ENCODE measurements at regions not wholly inside any gene's neighbourhood (a gene's known extent, or its start where the extent isn't known, plus 50 kb on each side); places are given as distances from the start of the nearest gene placed in this dataset.
"Not testable (repeated sequence)": the region's sequence is repeated elsewhere in the genome, so short reads cannot be mapped to it uniquely, and the experiment has no call there.

- DNase-seq (ENCODE audit: low read depth) = no peak
These were observed 55.1 kb downstream of the ID4 start for GRCh38 chr6:19892260-19892659.

GRCh38 chr6:19895866-19896692, 58.9 kb downstream of the ID4 start:
- DNase-seq (ENCODE audit: low read depth) = no peak

GRCh38 chr6:19896693-19897010, 59.5 kb downstream of the ID4 start:
- no peak for DNase-seq (ENCODE audit: low read depth)

- no peak for DNase-seq (ENCODE audit: low read depth)
These were observed 61.1 kb downstream of the ID4 start for GRCh38 chr6:19898141-19898740.

- DNase-seq (ENCODE audit: low read depth) = no peak
These were observed 65.0 kb downstream of the ID4 start for GRCh38 chr6:19902201-19902600.

- not testable (repeated sequence) for DNase-seq (ENCODE audit: low read depth)
These were observed 67.2 kb downstream of the ID4 start for GRCh38 chr6:19904408-19904807.

- no peak for DNase-seq (ENCODE audit: low read depth)
These were observed 68.4 kb downstream of the ID4 start for GRCh38 chr6:19905584-19905983.

- no peak for DNase-seq (ENCODE audit: low read depth)
These were observed 69.0 kb downstream of the ID4 start for GRCh38 chr6:19906171-19906570.

- DNase-seq (ENCODE audit: low read depth) = no peak
These were observed 74.1 kb downstream of the ID4 start for GRCh38 chr6:19911223-19911622.

GRCh38 chr6:19918436-19918835, 81.3 kb downstream of the ID4 start:
- no peak for DNase-seq (ENCODE audit: low read depth)

- no peak for DNase-seq (ENCODE audit: low read depth)
These were observed 84.6 kb downstream of the ID4 start for GRCh38 chr6:19921786-19922185.

GRCh38 chr6:19925533-19925932, 88.4 kb downstream of the ID4 start:
- DNase-seq (ENCODE audit: low read depth) = no peak

GRCh38 chr6:19928461-19928860, 91.3 kb downstream of the ID4 start:
- no peak for DNase-seq (ENCODE audit: low read depth)

GRCh38 chr6:19929312-19929711, 92.1 kb downstream of the ID4 start:
- DNase-seq (ENCODE audit: low read depth) = no peak

GRCh38 chr6:19934996-19935591, 97.9 kb downstream of the ID4 start:
- no peak for DNase-seq (ENCODE audit: low read depth)

GRCh38 chr6:19939321-19939720, 102.2 kb downstream of the ID4 start:
- not testable (repeated sequence) for DNase-seq (ENCODE audit: low read depth)

- DNase-seq (ENCODE audit: low read depth) = not testable (repeated sequence)
These were observed 102.8 kb downstream of the ID4 start for GRCh38 chr6:19939926-19940325.

GRCh38 chr6:19943042-19943441, 105.9 kb downstream of the ID4 start:
- DNase-seq (ENCODE audit: low read depth) = no peak

GRCh38 chr6:19945843-19946358, 108.7 kb downstream of the ID4 start:
- DNase-seq (ENCODE audit: low read depth) = no peak

GRCh38 chr6:19949155-19949554, 112.0 kb downstream of the ID4 start:
- no peak for DNase-seq (ENCODE audit: low read depth)

GRCh38 chr6:19964115-19964514, 126.9 kb downstream of the ID4 start:
- no peak for DNase-seq (ENCODE audit: low read depth)

- no peak for DNase-seq (ENCODE audit: low read depth)
These were observed 131.0 kb downstream of the ID4 start for GRCh38 chr6:19968201-19968600.

- no peak for DNase-seq (ENCODE audit: low read depth)
These were observed 135.1 kb downstream of the ID4 start for GRCh38 chr6:19972221-19972620.
